ENCODE measurements at regions not wholly inside any gene's neighbourhood (a gene's known extent, or its start where the extent isn't known, plus 50 kb on each side); places are given as distances from the start of the nearest gene placed in this dataset.
"Not testable (repeated sequence)": the region's sequence is repeated elsewhere in the genome, so short reads cannot be mapped to it uniquely, and the experiment has no call there.

DNA sequence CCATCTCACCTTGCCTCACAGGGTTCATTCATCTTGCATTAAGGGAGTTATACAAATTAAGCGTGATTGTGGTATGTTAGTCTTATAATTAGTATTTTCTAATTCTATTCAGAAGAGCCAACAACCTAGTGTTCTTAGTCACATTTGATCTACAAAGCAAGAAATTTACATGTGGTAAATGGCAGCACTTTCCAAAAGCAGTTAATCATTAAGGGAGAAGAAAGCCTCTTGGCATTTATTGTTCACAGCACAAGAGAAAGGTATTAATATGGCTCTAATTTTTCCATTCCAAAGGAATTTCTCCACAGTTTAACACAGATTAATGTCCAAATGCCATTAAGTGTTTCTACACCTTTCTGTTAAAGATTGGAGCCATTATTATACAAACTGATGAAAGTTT lies 1077.1 kb downstream of the ZPLD1 start:
- peaks cover 7% of the 10 kb centered on the region for H3K9me3 Mint-ChIP-seq
- H3K4me1 Mint-ChIP-seq, result peaks cover 9% of the 10 kb centered on the region
- H3K27ac Mint-ChIP-seq, result peak overlapping the region; percentile 14 to 50 (median 29)
- no peak overlapping the region for H3K4me3 Mint-ChIP-seq
- H3K36me3 Mint-ChIP-seq (ENCODE audit: low read depth), result no peaks in the 10 kb centered on the region
- TF ChIP-seq, protein P1, sequence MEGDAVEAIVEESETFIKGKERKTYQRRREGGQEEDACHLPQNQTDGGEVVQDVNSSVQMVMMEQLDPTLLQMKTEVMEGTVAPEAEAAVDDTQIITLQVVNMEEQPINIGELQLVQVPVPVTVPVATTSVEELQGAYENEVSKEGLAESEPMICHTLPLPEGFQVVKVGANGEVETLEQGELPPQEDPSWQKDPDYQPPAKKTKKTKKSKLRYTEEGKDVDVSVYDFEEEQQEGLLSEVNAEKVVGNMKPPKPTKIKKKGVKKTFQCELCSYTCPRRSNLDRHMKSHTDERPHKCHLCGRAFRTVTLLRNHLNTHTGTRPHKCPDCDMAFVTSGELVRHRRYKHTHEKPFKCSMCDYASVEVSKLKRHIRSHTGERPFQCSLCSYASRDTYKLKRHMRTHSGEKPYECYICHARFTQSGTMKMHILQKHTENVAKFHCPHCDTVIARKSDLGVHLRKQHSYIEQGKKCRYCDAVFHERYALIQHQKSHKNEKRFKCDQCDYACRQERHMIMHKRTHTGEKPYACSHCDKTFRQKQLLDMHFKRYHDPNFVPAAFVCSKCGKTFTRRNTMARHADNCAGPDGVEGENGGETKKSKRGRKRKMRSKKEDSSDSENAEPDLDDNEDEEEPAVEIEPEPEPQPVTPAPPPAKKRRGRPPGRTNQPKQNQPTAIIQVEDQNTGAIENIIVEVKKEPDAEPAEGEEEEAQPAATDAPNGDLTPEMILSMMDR (IDR thresholded peaks at IDR 0.05; ENCODE audit: unreplicated experiment in 3 of 3), result no peak
- no peaks in the 10 kb centered on the region for H3K27me3 Mint-ChIP-seq (ENCODE audit: low read depth)

DNA sequence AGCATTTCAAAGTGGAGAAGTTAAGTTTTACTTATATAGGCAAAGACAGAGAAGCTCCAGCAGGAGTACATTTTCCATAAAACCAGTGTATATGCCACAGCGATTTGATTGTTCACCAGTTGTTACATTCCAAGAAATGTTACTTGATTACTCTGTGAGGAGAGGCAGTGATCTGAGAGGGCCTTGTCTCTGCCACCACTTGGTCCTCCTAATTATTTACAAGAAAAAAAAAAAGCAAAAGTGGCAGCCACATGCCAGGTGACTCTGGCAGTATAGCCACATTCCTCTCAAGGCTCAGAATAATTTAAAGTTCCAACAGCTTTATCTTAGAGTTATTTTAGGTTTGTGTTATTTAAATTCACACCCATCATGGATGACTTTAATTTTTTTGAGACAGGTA lies 1077.8 kb downstream of the ZPLD1 start:
- H3K27ac Mint-ChIP-seq, result peak overlapping the region in 2 of 3 experiments; percentile 29 to 50
- H3K27me3 Mint-ChIP-seq (ENCODE audit: low read depth), result no peaks in the 10 kb centered on the region
- no peak overlapping the region for H3K4me3 Mint-ChIP-seq
- H3K36me3 Mint-ChIP-seq (ENCODE audit: low read depth), result no peaks in the 10 kb centered on the region
- peaks cover 6% of the 10 kb centered on the region for H3K9me3 Mint-ChIP-seq
- TF ChIP-seq, protein P1 (IDR thresholded peaks at IDR 0.05; ENCODE audit: unreplicated experiment in 3 of 3), result no peak
- peaks cover 9% of the 10 kb centered on the region for H3K4me1 Mint-ChIP-seq

DNA sequence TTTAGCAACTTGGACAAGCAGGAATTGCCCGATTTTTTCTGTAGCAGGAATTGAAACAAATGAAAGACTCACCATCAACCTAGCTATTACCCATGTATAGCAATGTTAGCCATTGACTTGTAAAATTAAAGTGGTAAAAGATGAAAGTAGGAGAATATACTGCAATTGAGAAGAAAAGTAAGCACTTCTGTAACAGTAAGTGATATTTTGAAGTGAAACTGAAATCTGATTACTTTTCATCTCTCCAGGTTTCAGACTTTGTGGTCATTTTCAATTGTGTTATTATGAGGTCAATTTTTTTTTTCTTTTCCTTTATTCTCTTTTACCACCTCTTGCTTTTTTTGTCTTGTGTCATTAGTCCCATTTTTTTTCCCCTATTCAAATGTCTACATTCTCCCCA lies 1078.2 kb downstream of the ZPLD1 start:
- Mint-ChIP-seq H3K4me3 (no peak overlapping the region), H3K9me3 (peaks cover 6% of the 10 kb centered on the region), H3K27me3 (ENCODE audit: low read depth) (no peaks in the 10 kb centered on the region), H3K36me3 (ENCODE audit: low read depth) (no peaks in the 10 kb centered on the region), H3K4me1 (peaks cover 9% of the 10 kb centered on the region), H3K27ac (peak overlapping the region in 1 of 3 experiments; percentile 50)
- TF ChIP-seq, protein P1 (IDR thresholded peaks at IDR 0.05; ENCODE audit: unreplicated experiment in 3 of 3), result no peak

DNA sequence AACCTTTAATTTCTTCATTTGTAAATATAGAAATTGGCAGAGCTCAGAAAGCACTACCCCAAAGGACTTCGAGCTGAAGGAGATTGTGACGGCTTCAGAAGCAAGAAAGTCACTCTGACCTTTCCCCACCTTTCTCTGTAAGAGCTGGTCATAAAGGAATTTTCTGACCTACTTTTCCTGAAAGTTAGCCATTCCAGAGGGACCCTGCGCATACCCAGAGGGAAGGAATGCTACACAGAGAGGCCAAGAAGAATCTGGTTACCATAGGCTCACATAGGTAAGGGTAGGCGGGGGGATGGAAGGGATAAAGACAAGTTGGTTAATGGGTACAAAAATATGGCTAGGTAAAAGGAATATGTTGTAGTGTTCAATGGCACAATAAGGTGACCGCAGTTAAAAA lies 1080.3 kb downstream of the ZPLD1 start:
- Mint-ChIP-seq H3K4me1 (peaks cover 9% of the 10 kb centered on the region), H3K36me3 (ENCODE audit: low read depth) (no peaks in the 10 kb centered on the region), H3K4me3 (no peak overlapping the region), H3K27me3 (ENCODE audit: low read depth) (no peaks in the 10 kb centered on the region), H3K27ac (peak overlapping the region in 1 of 3 experiments; percentile 40), H3K9me3 (peaks cover 12% of the 10 kb centered on the region)
- TF ChIP-seq, protein P1 (IDR thresholded peaks at IDR 0.05; ENCODE audit: unreplicated experiment in 3 of 3), result no peak

DNA sequence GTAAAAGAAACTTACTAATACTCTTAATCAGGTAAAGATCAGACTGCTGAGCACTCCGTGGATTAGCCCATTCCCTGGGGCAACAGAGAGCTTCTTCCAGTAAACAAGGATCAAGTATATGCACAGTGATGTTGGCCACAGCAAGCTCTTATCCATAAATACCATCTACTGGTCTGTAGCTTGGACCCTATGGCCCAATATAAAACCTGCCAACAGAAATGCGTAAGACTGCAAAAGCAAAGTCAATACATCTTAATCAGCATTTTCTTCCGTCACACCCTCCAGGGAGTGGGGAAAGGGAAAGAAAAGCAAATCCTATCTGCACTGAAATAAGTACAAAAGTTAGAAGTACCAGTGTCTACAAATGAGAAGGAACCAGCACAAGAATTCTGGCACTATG lies 1082.1 kb downstream of the ZPLD1 start:
- Mint-ChIP-seq H3K9me3 (peaks cover 25% of the 10 kb centered on the region), H3K4me1 (peaks cover 5% of the 10 kb centered on the region), H3K27me3 (ENCODE audit: low read depth) (no peaks in the 10 kb centered on the region), H3K27ac (no peak overlapping the region), H3K36me3 (ENCODE audit: low read depth) (no peaks in the 10 kb centered on the region), H3K4me3 (no peak overlapping the region)
- TF ChIP-seq, protein P1 (IDR thresholded peaks at IDR 0.05; ENCODE audit: unreplicated experiment in 3 of 3), result no peak

DNA sequence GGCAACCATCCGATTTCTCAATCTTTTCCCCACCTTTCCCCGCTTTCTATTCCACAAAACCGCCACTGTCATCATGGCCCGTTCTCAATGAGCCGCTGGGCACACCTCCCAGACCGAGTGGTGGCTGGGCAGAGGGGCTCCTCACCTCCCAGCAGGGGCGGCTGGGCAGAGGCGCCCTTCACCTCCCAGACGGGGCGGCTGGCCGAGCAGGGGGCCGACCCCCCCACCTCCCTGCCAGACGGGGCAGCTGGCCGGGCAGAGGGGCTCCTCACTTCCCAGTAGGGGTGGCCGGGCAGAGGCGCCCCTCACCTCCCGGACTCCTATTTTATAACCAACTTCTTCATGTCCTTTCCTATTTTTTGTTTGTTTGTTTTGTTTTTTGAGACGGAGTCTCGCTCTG lies 1096.5 kb downstream of the ZPLD1 start:
- not testable (repeated sequence) for H3K4me3 Mint-ChIP-seq; H3K27ac Mint-ChIP-seq; H3K9me3 Mint-ChIP-seq; H3K27me3 Mint-ChIP-seq (ENCODE audit: low read depth); H3K4me1 Mint-ChIP-seq; H3K36me3 Mint-ChIP-seq (ENCODE audit: low read depth)
